Neural progenitor cell (in vitro differentiated cells): ENCODE measurements at regions not wholly inside any gene's neighbourhood (a gene's known extent, or its start where the extent isn't known, plus 50 kb on each side); places are given as distances from the start of the nearest gene placed in this dataset.
"Not testable (repeated sequence)": the region's sequence is repeated elsewhere in the genome, so short reads cannot be mapped to it uniquely, and the experiment has no call there.

Source experiments
- EZH2 ChIP-seq: fragments of 200-600 bp; sonication (generic); IDR thresholded peaks from 2 replicates; pipeline ENCODE4 v1.6.1; 2017; ENCODE audit warnings: antibody characterized with exemption, mild to moderate bottlenecking, moderate library complexity
- EZH2phosphoT487 ChIP-seq: fragments of 200-600 bp; sonication (generic); IDR thresholded peaks from 2 replicates; pipeline ENCODE4 v1.6.1; 2017; ENCODE audit warnings: antibody characterized with exemption
- TF ChIP-seq, protein P1 (sequence below): fragments of 200-600 bp; sonication (generic); IDR thresholded peaks from 2 replicates; pipeline ENCODE4 v1.5.1; 2017; ENCODE audit warnings: antibody characterized with exemption, mild to moderate bottlenecking

DNA sequence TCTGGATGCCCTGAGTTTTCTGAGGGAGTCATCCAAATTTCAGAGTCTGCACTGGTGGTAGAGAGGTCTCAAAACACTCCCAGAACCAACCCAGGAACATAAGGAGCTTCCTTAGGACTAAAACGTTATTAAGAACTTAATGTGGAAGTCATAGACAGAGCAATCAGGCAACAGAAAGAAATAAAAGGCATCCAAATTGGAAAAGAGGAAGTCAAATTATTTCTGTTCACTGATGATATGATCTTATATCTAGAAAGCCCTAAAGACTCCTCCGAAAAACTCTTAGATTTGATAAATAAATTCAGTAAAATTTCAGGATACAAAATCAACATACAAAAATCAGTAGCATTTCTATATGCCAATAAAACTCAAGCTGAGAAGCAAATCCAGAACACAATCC is 63.7 kb downstream of the KCNC4 start:
- TF ChIP-seq, protein P1, sequence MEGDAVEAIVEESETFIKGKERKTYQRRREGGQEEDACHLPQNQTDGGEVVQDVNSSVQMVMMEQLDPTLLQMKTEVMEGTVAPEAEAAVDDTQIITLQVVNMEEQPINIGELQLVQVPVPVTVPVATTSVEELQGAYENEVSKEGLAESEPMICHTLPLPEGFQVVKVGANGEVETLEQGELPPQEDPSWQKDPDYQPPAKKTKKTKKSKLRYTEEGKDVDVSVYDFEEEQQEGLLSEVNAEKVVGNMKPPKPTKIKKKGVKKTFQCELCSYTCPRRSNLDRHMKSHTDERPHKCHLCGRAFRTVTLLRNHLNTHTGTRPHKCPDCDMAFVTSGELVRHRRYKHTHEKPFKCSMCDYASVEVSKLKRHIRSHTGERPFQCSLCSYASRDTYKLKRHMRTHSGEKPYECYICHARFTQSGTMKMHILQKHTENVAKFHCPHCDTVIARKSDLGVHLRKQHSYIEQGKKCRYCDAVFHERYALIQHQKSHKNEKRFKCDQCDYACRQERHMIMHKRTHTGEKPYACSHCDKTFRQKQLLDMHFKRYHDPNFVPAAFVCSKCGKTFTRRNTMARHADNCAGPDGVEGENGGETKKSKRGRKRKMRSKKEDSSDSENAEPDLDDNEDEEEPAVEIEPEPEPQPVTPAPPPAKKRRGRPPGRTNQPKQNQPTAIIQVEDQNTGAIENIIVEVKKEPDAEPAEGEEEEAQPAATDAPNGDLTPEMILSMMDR, result not testable (repeated sequence)
- TF ChIP-seq EZH2, EZH2phosphoT487: not testable (repeated sequence)
